HG03025 (cell line): ENCODE measurements at regions not wholly inside any gene's neighbourhood (a gene's known extent, or its start where the extent isn't known, plus 50 kb on each side); places are given as distances from the start of the nearest gene placed in this dataset.
"Not testable (repeated sequence)": the region's sequence is repeated elsewhere in the genome, so short reads cannot be mapped to it uniquely, and the experiment has no call there.

Source experiments
- ATAC-seq: cut with Tn5 transposase; IDR thresholded peaks from one replicate; pipeline ENCODE4 v1.9.1; 2021; ENCODE audit warnings: mild to moderate bottlenecking, moderate library complexity; ENCODE audit not compliant: unreplicated experiment, low FRiP score

- no peak for ATAC-seq
Observed at GRCh38 chr13:65112123-65112522, 2118.0 kb downstream of the PCDH9 start.

- ATAC-seq: no peak
Observed at GRCh38 chr13:65111223-65111622, 2118.9 kb downstream of the PCDH9 start.

GRCh38 chr13:65104436-65104835 lies 2125.7 kb downstream of the PCDH9 start:
- not testable (repeated sequence) for ATAC-seq

- ATAC-seq: no peak
Observed at GRCh38 chr13:65103351-65103750, 2126.8 kb downstream of the PCDH9 start.

GRCh38 chr13:65095161-65096082 lies 2134.7 kb downstream of the PCDH9 start:
- ATAC-seq: no peak

- ATAC-seq: no peak
Observed at GRCh38 chr13:65093357-65093756, 2136.8 kb downstream of the PCDH9 start.

- no peak for ATAC-seq
Observed at GRCh38 chr13:65091031-65091430, 2139.1 kb downstream of the PCDH9 start.

- no peak for ATAC-seq
Observed at GRCh38 chr13:65090186-65090585, 2139.9 kb downstream of the PCDH9 start.

- no peak for ATAC-seq
Observed at GRCh38 chr13:65088906-65089305, 2141.2 kb downstream of the PCDH9 start.

GRCh38 chr13:65085977-65086376 lies 2144.2 kb downstream of the PCDH9 start:
- no peak for ATAC-seq

GRCh38 chr13:65074248-65074647 lies 2155.9 kb downstream of the PCDH9 start:
- ATAC-seq: no peak

GRCh38 chr13:65064967-65065366 lies 2165.2 kb downstream of the PCDH9 start:
- no peak for ATAC-seq

- no peak for ATAC-seq
Observed at GRCh38 chr13:65063753-65064152, 2166.4 kb downstream of the PCDH9 start.

GRCh38 chr13:65057986-65058385 lies 2172.2 kb downstream of the PCDH9 start:
- no peak for ATAC-seq

GRCh38 chr13:65054277-65054676 lies 2175.9 kb downstream of the PCDH9 start:
- no peak for ATAC-seq

GRCh38 chr13:65036999-65037398 lies 2193.1 kb downstream of the PCDH9 start:
- ATAC-seq: no peak

GRCh38 chr13:65035302-65035701 lies 2194.8 kb downstream of the PCDH9 start:
- ATAC-seq: no peak

- no peak for ATAC-seq
Observed at GRCh38 chr13:65034266-65034665, 2195.9 kb downstream of the PCDH9 start.

GRCh38 chr13:65032825-65033224 lies 2197.3 kb downstream of the PCDH9 start:
- no peak for ATAC-seq

- no peak for ATAC-seq
Observed at GRCh38 chr13:65028101-65028500, 2202.0 kb downstream of the PCDH9 start.

GRCh38 chr13:65026505-65026904 lies 2203.6 kb downstream of the PCDH9 start:
- ATAC-seq: no peak

- ATAC-seq: no peak
Observed at GRCh38 chr13:65011378-65011777, 2218.8 kb downstream of the PCDH9 start.
